ENCODE measurements at regions not wholly inside any gene's neighbourhood (a gene's known extent, or its start where the extent isn't known, plus 50 kb on each side); places are given as distances from the start of the nearest gene placed in this dataset.
A peak's percentile ranks its signal among the peaks of the same experiment; 100 is the strongest.
"Not testable (repeated sequence)": the region's sequence is repeated elsewhere in the genome, so short reads cannot be mapped to it uniquely, and the experiment has no call there.

- DNase-seq, result no peak
- TF ChIP-seq CTCF (IDR thresholded peaks at IDR 0.05), result no peak
- Mint-ChIP-seq H3K27ac (no peak overlapping the region), H3K4me1 (ENCODE audit: low read depth) (peaks cover 14% of the 10 kb centered on the region), H3K36me3 (ENCODE audit: low read depth) (no peaks in the 10 kb centered on the region), H3K4me3 (no peak overlapping the region), H3K9me3 (no peaks in the 10 kb centered on the region), H3K27me3 (ENCODE audit: insufficient read depth) (no peaks in the 10 kb centered on the region; the same call in 1 of the 2 replicates)
Observed at GRCh38 chr2:57698935-57699449, 347.6 kb upstream of the VRK2 start.

- Mint-ChIP-seq H3K27me3 (ENCODE audit: insufficient read depth) (no peaks in the 10 kb centered on the region; the same call in 1 of the 2 replicates), H3K4me1 (ENCODE audit: low read depth) (peaks cover 14% of the 10 kb centered on the region), H3K27ac (peak overlapping the region; percentile 14), H3K9me3 (no peaks in the 10 kb centered on the region), H3K4me3 (peak overlapping the region; percentile 31), H3K36me3 (ENCODE audit: low read depth) (no peaks in the 10 kb centered on the region)
- peak; percentile 25; the same call in 1 of the 2 replicates for TF ChIP-seq CTCF (IDR thresholded peaks at IDR 0.05)
- DNase-seq, result peak; percentile 30
Observed at GRCh38 chr2:57701391-57701791, 345.2 kb upstream of the VRK2 start.

- Mint-ChIP-seq H3K36me3 (ENCODE audit: low read depth) (no peaks in the 10 kb centered on the region), H3K4me3 (no peak overlapping the region), H3K9me3 (no peaks in the 10 kb centered on the region), H3K27me3 (ENCODE audit: insufficient read depth) (peaks cover 2% of the 10 kb centered on the region), H3K27ac (no peak overlapping the region), H3K4me1 (ENCODE audit: low read depth) (peaks cover 14% of the 10 kb centered on the region)
- TF ChIP-seq CTCF (IDR thresholded peaks at IDR 0.05), result no peak
- DNase-seq, result no peak
Observed at GRCh38 chr2:57703407-57703806, 343.2 kb upstream of the VRK2 start.

- not testable (repeated sequence) for DNase-seq; H3K27ac Mint-ChIP-seq; H3K27me3 Mint-ChIP-seq (ENCODE audit: insufficient read depth); H3K36me3 Mint-ChIP-seq (ENCODE audit: low read depth); H3K4me3 Mint-ChIP-seq; H3K9me3 Mint-ChIP-seq; H3K4me1 Mint-ChIP-seq (ENCODE audit: low read depth)
Observed at GRCh38 chr2:57707794-57708193, 338.8 kb upstream of the VRK2 start.

- H3K27ac Mint-ChIP-seq, result no peak overlapping the region
- no peaks in the 10 kb centered on the region for H3K36me3 Mint-ChIP-seq (ENCODE audit: low read depth)
- TF ChIP-seq CTCF (IDR thresholded peaks at IDR 0.05), result no peak
- H3K4me3 Mint-ChIP-seq, result no peak overlapping the region
- DNase-seq, result no peak
- no peaks in the 10 kb centered on the region for H3K9me3 Mint-ChIP-seq
- peaks cover 5% of the 10 kb centered on the region for H3K27me3 Mint-ChIP-seq (ENCODE audit: insufficient read depth)
- no peaks in the 10 kb centered on the region for H3K4me1 Mint-ChIP-seq (ENCODE audit: low read depth)
Observed at GRCh38 chr2:57711991-57712390, 334.6 kb upstream of the VRK2 start.

- peak; percentile 65 for DNase-seq
- H3K36me3 Mint-ChIP-seq (ENCODE audit: low read depth), result no peaks in the 10 kb centered on the region
- peak overlapping the region; percentile 87 for H3K4me3 Mint-ChIP-seq
- H3K27ac Mint-ChIP-seq, result peak overlapping the region; percentile 86
- no peaks in the 10 kb centered on the region for H3K9me3 Mint-ChIP-seq
- H3K27me3 Mint-ChIP-seq (ENCODE audit: insufficient read depth), result peaks cover 10% of the 10 kb centered on the region; the same call in 1 of the 2 replicates
- peaks cover 21% of the 10 kb centered on the region for H3K4me1 Mint-ChIP-seq (ENCODE audit: low read depth)
- TF ChIP-seq CTCF (IDR thresholded peaks at IDR 0.05), result peak; percentile 83
Observed at GRCh38 chr2:57720728-57721627, 325.6 kb upstream of the VRK2 start.

All from HFFc6 (cell line).